OCI-LY7 (cell line): ENCODE measurements at regions not wholly inside any gene's neighbourhood (a gene's known extent, or its start where the extent isn't known, plus 50 kb on each side); places are given as distances from the start of the nearest gene placed in this dataset.

Source experiments
- BruUV-seq: library from RNA; stranded (reverse); fragments of 400-500 nt; replicated peaks from 2 replicates; lab custom pipeline; 2021; lab: Mats Ljungman, UMichigan
- CTCF ChIA-PET: fragments of 300-600 bp; sonication (Branson Sonifier 250); formaldehyde crosslinking; loops from one replicate; lab custom pipeline; 2022; ENCODE audit warnings: antibody characterized with exemption; ENCODE audit not compliant: unreplicated experiment; lab: Charles Lee
- POLR2A ChIA-PET: fragments of 300-600 bp; sonication (Branson Sonifier 250); formaldehyde crosslinking; loops from one replicate; lab custom pipeline; 2022; ENCODE audit warnings: antibody characterized with exemption; lab: Charles Lee
- DNase-seq: peaks from one replicate; pipeline ENCODE4 v3.0.0-alpha.2; 2015; ENCODE audit warnings: low spot score
- H2AFZ ChIP-seq: fragments of 200-600 bp; sonication (generic), shearing (Covaris generic); 2 replicates; pipeline ENCODE4 v1.6.1; 2014; ENCODE audit warnings: mild to moderate bottlenecking, antibody characterized with exemption, low read length, moderate library complexity
- H3K27ac ChIP-seq: fragments of 200-600 bp; sonication (generic); 2 replicates; pipeline ENCODE4 v1.5.1; 2014; ENCODE audit warnings: mixed run types, low read depth, mild to moderate bottlenecking, moderate library complexity, low read length, inconsistent platforms; ENCODE audit not compliant: poor library complexity, severe bottlenecking
- H3K36me3 ChIP-seq: fragments of 200-600 bp; sonication (generic); 2 replicates; pipeline ENCODE4 v1.6.1; 2014; ENCODE audit warnings: mild to moderate bottlenecking, antibody characterized with exemption, low read length, moderate library complexity, mixed read lengths; ENCODE audit not compliant: insufficient read depth
- H3K4me1 ChIP-seq: fragments of 200-600 bp; sonication (generic); 2 replicates; pipeline ENCODE4 v1.5.1; 2014; ENCODE audit warnings: mild to moderate bottlenecking, low read length; ENCODE audit not compliant: insufficient read depth, poor library complexity, severe bottlenecking
- H3K4me2 ChIP-seq: fragments of 200-600 bp; sonication (generic); 2 replicates; pipeline ENCODE4 v1.6.1; 2014; ENCODE audit warnings: mild to moderate bottlenecking, low read length
- H3K4me3 ChIP-seq: fragments of 200-600 bp; sonication (generic); 2 replicates; pipeline ENCODE4 v1.5.1; 2014; ENCODE audit warnings: mild to moderate bottlenecking, low read depth, low read length; ENCODE audit not compliant: poor library complexity, severe bottlenecking
- H3K79me2 ChIP-seq: fragments of 200-600 bp; sonication (generic); 2 replicates; pipeline ENCODE4 v1.6.1; 2016; ENCODE audit warnings: low read depth, mild to moderate bottlenecking, low read length, moderate library complexity, mixed read lengths; ENCODE audit not compliant: insufficient read depth
- H3K9me2 ChIP-seq: fragments of 200-600 bp; sonication (generic); 2 replicates; pipeline ENCODE4 v1.6.1; 2016; ENCODE audit warnings: mild to moderate bottlenecking, low read length, mixed read lengths; ENCODE audit not compliant: insufficient read depth
- H3K9me3 ChIP-seq: fragments of 200-600 bp; sonication (generic); 2 replicates; pipeline ENCODE4 v1.6.1; 2014; ENCODE audit warnings: mild to moderate bottlenecking, mixed run types, low read length, mixed read lengths
- H4K20me1 ChIP-seq: fragments of 200-600 bp; sonication (generic); 2 replicates; pipeline ENCODE4 v1.6.1; 2014; ENCODE audit warnings: mild to moderate bottlenecking, antibody characterized with exemption, low read length, moderate library complexity, mixed read lengths; ENCODE audit not compliant: insufficient read depth
- EZH2phosphoT487 ChIP-seq: fragments of 200-600 bp; sonication (generic); IDR thresholded peaks from 2 replicates; pipeline ENCODE4 v1.6.1; 2018; ENCODE audit warnings: low read depth, borderline replicate concordance, mild to moderate bottlenecking, mixed run types, antibody characterized with exemption, low read length, moderate library complexity, mixed read lengths
- intact Hi-C: fragments of 100-400 bp; cut with micrococcal nuclease; formaldehyde crosslinking; loops from one replicate; pipeline ENCODE4 v1.10.0; 2022; ENCODE audit not compliant: unreplicated experiment
- TF ChIP-seq, protein P1 (sequence below): fragments of 200-600 bp; sonication (generic); conservative IDR thresholded peaks from 2 replicates; pipeline ENCODE4 v1.5.1; 2014; ENCODE audit warnings: mild to moderate bottlenecking, antibody characterized with exemption, low read length, moderate library complexity, mixed read lengths

DNA sequence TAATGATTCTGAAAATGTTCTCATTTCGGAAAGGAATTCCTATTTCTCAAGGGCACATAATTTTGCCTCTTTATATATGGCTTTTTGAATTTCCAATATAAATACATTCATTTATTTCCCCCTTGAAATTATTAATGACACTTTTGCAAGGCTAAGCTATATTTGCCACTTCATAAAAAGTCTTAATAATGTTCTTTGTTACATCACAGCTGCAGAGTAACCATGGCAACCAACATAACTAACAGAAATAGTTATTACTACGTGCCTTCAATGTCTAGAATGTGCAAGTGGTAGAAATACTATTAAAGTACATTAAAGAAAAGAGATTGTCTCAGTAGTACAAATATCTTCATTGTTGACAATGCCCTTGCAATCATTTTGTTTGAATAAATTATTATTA, 471.8 kb downstream of the C3orf38 start:
- Histone ChIP-seq H3K9me3 (no peaks in the 10 kb centered on the region), H3K4me3 (no peak overlapping the region), H3K27ac (no peak overlapping the region), H3K4me1 (no peaks in the 10 kb centered on the region), H4K20me1 (no peaks in the 10 kb centered on the region), H3K4me2 (no peak overlapping the region), H3K79me2 (no peaks in the 10 kb centered on the region), H3K9me2 (no peaks in the 10 kb centered on the region), H2AFZ (no peak overlapping the region), H3K36me3 (no peaks in the 10 kb centered on the region)
- DNase-seq: no peak
- intact Hi-C loops: no loop called here
- TF ChIP-seq, protein P1, sequence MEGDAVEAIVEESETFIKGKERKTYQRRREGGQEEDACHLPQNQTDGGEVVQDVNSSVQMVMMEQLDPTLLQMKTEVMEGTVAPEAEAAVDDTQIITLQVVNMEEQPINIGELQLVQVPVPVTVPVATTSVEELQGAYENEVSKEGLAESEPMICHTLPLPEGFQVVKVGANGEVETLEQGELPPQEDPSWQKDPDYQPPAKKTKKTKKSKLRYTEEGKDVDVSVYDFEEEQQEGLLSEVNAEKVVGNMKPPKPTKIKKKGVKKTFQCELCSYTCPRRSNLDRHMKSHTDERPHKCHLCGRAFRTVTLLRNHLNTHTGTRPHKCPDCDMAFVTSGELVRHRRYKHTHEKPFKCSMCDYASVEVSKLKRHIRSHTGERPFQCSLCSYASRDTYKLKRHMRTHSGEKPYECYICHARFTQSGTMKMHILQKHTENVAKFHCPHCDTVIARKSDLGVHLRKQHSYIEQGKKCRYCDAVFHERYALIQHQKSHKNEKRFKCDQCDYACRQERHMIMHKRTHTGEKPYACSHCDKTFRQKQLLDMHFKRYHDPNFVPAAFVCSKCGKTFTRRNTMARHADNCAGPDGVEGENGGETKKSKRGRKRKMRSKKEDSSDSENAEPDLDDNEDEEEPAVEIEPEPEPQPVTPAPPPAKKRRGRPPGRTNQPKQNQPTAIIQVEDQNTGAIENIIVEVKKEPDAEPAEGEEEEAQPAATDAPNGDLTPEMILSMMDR: no peak
- no peak for TF ChIP-seq EZH2phosphoT487
- ChIA-PET POLR2A (no interaction called here), CTCF (no interaction called here)
- no TSS peak for BruUV-seq

DNA sequence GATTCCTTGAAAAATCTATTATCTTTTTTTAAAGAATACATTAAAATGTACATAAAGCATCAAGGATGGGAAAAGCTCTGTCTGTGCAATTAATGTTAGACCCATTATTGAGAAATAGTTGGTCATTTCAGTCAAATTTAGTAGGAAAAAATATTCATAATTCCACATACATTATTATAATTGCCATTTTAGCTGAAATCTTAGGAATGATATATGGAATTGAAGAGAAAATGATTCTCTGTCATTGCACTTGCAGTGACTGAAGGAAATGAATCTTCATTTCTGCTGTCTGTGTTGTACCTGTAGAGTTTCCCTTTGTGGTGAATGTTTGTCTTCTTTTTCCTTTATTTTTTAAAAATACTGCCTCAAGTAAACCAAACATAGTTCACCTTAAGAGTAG, 473.9 kb downstream of the C3orf38 start:
- CTCF ChIA-PET: no interaction called here
- BruUV-seq: no TSS peak

DNA sequence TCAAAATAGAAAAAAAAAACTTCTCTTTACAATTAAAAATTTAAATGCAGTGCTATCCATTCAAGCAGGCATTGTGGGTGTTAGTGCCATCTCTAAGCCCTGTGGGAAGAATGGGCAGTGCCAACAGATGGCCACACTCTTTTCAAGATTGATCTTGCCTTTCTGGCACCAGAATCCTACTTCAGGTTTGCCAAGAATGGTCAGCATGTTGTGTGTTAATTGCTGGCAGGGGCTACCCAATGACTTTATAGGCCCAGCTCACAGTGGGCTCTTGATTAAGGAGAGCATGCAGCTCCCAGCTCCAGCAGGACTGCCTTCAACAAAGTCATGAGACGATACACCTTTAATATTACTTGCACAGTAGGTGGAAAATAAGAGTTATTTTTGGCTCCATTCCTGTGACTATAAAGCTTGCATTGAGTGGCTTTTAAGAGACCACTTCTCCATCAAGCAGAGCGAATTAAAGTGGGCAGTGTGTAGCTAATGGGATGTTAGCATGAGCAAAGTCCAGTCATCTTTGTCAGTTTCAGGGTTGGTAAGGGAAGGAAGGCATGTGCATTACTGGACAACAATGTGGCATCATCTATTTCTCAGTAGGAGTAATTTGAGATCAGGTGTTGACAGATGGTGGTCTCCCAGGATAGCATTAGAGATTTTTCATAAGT, 476.8 kb downstream of the C3orf38 start:
- CTCF ChIA-PET: no interaction called here
- Histone ChIP-seq H3K4me2 (no peak overlapping the region), H3K4me3 (no peak overlapping the region), H3K27ac (no peak overlapping the region), H3K79me2 (no peaks in the 10 kb centered on the region), H3K36me3 (no peaks in the 10 kb centered on the region), H2AFZ (no peak overlapping the region), H4K20me1 (no peaks in the 10 kb centered on the region), H3K4me1 (no peaks in the 10 kb centered on the region), H3K9me3 (no peaks in the 10 kb centered on the region), H3K9me2 (no peaks in the 10 kb centered on the region)
- POLR2A ChIA-PET: no interaction called here
- TF ChIP-seq, protein P1: no peak
- TF ChIP-seq EZH2phosphoT487: no peak
- intact Hi-C loops: no loop called here
- no peak for DNase-seq
- no TSS peak for BruUV-seq

More for the DNA sequence above, 473.9 kb downstream of the C3orf38 start:
- H3K9me2 ChIP-seq: no peaks in the 10 kb centered on the region
- DNase-seq: no peak
- no peak for TF ChIP-seq EZH2phosphoT487
- TF ChIP-seq, protein P1: no peak
- H3K79me2 ChIP-seq: no peaks in the 10 kb centered on the region
- no peaks in the 10 kb centered on the region for H3K4me1 ChIP-seq
- no peaks in the 10 kb centered on the region for H3K9me3 ChIP-seq
- H3K27ac ChIP-seq: no peak overlapping the region
- H3K4me2 ChIP-seq: no peak overlapping the region
- POLR2A ChIA-PET: no interaction called here
- H3K36me3 ChIP-seq: no peaks in the 10 kb centered on the region
- no peak overlapping the region for H3K4me3 ChIP-seq
- intact Hi-C loops: no loop called here
- H4K20me1 ChIP-seq: no peaks in the 10 kb centered on the region
- H2AFZ ChIP-seq: no peak overlapping the region
